Lung (tissue), 11 donors: ENCODE measurements at regions not wholly inside any gene's neighbourhood (a gene's known extent, or its start where the extent isn't known, plus 50 kb on each side); places are given as distances from the start of the nearest gene placed in this dataset.
A peak's percentile ranks its signal among the peaks of the same experiment; 100 is the strongest.

Source experiments
- ATAC-seq: fragments of 200-7000 bp; cut with Tn5 transposase; one replicate; pipeline ENCODE4 v1.9.1; 2020; ENCODE audit warnings: moderate number of reproducible peaks; ENCODE audit not compliant: insufficient read depth, low FRiP score
- DNase-seq, 3 donors: peaks; one replicate each; pipeline ENCODE4 v3.0.0-alpha.2; 2013 to 2017
- H3K27ac ChIP-seq, 2 donors: one replicate each; pipeline ENCODE4 v1.5.1; 2013; ENCODE audit warnings: mild to moderate bottlenecking in 2 of 2, moderate library complexity in 2 of 2, control low read depth in 1 of 2, inconsistent platforms in 1 of 2, low read depth in 1 of 2, low read length in 1 of 2
- H3K27me3 ChIP-seq, 3 donors: one replicate each; pipeline ENCODE4 v1.5.1; 2013; ENCODE audit warnings: low read length in 2 of 3; ENCODE audit not compliant: control insufficient read depth in 3 of 3, insufficient read depth in 3 of 3
- H3K36me3 ChIP-seq, 4 donors: one replicate each; pipeline ENCODE4 v1.5.1; 2013; ENCODE audit warnings: low read length in 4 of 4, mild to moderate bottlenecking in 1 of 4, moderate library complexity in 1 of 4; ENCODE audit not compliant: control insufficient read depth in 4 of 4, insufficient read depth in 4 of 4
- H3K4me1 ChIP-seq, 5 donors: one replicate each; pipeline ENCODE4 v1.5.1; 2013; ENCODE audit warnings: low read length in 5 of 5, mild to moderate bottlenecking in 2 of 5, moderate library complexity in 1 of 5; ENCODE audit not compliant: control insufficient read depth in 5 of 5, insufficient read depth in 5 of 5
- H3K4me3 ChIP-seq: one replicate; pipeline ENCODE4 v1.5.1; 2013; ENCODE audit warnings: mild to moderate bottlenecking, control low read depth, moderate library complexity
- H3K9ac ChIP-seq, 2 donors: one replicate each; pipeline ENCODE4 v1.5.1; 2013; ENCODE audit warnings: low read length in 2 of 2, control low read depth in 1 of 2; ENCODE audit not compliant: insufficient read depth in 1 of 2
- H3K9me3 ChIP-seq, 4 donors: one replicate each; pipeline ENCODE4 v1.5.1; 2013; ENCODE audit warnings: low read length in 3 of 4, mild to moderate bottlenecking in 1 of 4, moderate library complexity in 1 of 4; ENCODE audit not compliant: control insufficient read depth in 4 of 4, insufficient read depth in 3 of 4
- WGBS, 2 donors: extraction: QIAGEN DNeasy Blood & Tissue Kit; methylation state at CpG; one replicate each; pipeline ENCODE4 v1.1.7; 2013; 5-methylcytosine and 5-hydroxymethylcytosine counted together
- TF ChIP-seq, protein P1 (sequence below): IDR thresholded peaks from 2 replicates; pipeline ENCODE4 v1.5.1; 2012; ENCODE audit warnings: mild to moderate bottlenecking; ENCODE audit errors: control extremely low read depth, extremely low read depth
- donor health status: control.
- donor health status: control.
- donor health status: Bipolar disorder and iron deficiency.
- donor health status: healthy.
- donor health status: DM: yes; HTN: yes; CAD: no.

DNA sequence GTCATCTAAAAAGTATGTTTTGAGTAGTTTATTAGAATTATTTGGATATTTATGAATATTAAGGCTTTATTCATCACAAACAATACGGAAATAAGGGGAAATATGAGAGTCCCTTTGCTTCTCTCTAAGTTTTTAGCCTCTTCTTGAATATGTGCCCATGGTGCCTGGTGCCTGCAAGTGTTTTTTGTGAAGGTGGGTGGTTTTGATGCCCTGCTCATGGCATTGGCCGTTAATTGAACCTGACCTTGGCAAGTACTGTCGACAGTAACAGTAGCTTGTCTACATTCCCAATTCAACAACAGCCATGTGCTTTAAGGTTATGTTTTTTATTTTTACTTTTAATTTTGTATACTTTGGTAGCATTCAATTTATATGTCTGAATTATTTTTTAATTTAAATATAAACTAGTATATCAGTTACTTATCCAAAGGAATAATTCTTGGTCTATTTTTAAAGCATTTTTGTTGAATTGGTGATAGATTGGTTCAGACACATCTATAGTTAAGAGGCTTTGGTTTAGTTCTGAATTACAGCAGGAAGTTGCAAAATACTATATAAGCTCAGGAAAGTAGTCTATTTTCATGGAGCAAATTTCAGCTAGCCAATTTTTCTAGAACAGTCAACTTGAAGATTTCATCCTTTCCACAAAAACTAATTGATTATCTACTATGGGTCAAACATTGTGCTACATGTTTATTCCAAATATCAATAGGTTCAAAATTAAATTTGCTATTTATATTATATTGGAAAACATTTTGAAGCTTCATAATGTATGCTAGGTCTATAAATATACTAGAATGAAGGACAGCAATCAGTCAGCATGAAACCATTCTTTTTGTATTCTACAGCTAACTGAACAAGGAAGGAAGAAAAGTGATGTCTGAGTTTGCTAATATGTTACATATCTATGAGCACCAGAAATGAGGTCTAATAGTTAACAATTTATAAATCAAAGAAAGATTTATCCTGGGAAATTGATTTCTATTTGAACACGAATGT is 184.4 kb downstream of the MRPL39 start:
- Histone ChIP-seq H3K9ac (no peak overlapping the region), H3K4me1 (no peaks in the 10 kb centered on the region), H3K4me3 (no peak overlapping the region), H3K27me3 (no peaks in the 10 kb centered on the region), H3K27ac (no peak overlapping the region), H3K9me3 (no peaks in the 10 kb centered on the region), H3K36me3 (no peaks in the 10 kb centered on the region)
- ATAC-seq (no peak), DNase-seq (no peak)
- TF ChIP-seq, protein P1, sequence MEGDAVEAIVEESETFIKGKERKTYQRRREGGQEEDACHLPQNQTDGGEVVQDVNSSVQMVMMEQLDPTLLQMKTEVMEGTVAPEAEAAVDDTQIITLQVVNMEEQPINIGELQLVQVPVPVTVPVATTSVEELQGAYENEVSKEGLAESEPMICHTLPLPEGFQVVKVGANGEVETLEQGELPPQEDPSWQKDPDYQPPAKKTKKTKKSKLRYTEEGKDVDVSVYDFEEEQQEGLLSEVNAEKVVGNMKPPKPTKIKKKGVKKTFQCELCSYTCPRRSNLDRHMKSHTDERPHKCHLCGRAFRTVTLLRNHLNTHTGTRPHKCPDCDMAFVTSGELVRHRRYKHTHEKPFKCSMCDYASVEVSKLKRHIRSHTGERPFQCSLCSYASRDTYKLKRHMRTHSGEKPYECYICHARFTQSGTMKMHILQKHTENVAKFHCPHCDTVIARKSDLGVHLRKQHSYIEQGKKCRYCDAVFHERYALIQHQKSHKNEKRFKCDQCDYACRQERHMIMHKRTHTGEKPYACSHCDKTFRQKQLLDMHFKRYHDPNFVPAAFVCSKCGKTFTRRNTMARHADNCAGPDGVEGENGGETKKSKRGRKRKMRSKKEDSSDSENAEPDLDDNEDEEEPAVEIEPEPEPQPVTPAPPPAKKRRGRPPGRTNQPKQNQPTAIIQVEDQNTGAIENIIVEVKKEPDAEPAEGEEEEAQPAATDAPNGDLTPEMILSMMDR = no peak
- WGBS, 2 donors = 83 to 87% methylated on average over 4 of the region's 4 CpGs

DNA sequence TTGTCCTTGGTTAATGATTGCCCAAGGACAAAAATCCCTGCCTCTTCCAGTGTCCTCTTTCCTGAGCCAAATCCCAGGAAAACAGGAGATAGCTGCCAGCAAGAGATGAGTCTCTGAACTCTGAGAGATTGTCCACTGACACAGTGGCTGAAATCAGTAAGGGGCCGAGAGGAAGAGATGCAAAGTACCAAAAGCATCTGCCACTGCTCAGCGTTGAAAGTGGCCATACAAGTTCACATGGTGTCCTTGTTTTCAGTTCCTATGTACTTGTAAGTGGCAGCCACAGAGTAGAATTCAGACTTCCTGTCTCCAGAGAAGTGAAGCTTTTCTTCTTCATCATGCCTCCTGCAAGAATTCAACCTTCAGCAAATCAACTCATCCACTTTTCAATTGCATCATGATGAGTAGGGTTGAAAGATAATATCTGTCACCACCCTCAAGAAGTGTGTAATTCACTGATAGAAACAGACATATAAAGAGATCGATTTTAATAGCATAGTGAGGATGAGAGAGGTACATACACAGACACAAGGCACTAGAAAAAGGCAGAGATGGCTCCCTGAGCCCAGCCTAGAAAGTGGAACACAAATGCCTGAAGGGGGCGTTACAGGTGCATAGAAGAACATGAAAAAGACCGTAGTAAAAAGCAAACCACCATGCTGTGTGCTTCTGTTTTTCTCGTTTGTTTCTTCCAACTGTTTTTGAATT is 185.8 kb downstream of the MRPL39 start:
- Histone ChIP-seq H3K4me3 (no peak overlapping the region), H3K4me1 (no peaks in the 10 kb centered on the region), H3K9me3 (no peaks in the 10 kb centered on the region), H3K9ac (no peak overlapping the region), H3K27me3 (no peaks in the 10 kb centered on the region), H3K36me3 (no peaks in the 10 kb centered on the region), H3K27ac (no peak overlapping the region)
- ATAC-seq (no peak), DNase-seq (peak in 1 of 3 donors; percentile 7)
- WGBS, 2 donors = 23 to 28% methylated on average over 6 of the region's 6 CpGs
- TF ChIP-seq, protein P1 = peak; percentile 22

DNA sequence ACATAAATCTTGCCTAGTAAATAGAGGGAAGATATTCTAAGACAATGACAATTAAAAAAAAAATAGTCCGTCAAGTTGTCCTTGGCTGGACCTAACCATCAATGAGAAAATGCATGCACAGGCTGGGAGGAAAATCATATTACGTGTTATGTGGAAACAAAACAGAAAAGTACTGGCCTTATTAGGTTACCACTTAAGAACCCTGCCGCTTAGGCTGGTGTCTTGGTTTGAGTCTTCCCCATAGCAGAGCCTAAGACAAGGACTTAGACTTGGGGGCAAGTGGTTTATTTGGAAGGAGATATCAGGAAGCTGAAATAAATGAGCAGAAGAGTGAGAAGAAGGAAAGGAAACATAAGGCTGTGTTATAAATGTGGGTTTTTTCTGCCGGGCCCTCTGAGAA is 186.4 kb downstream of the MRPL39 start:
- H3K9ac ChIP-seq = no peak overlapping the region
- no peaks in the 10 kb centered on the region for H3K27me3 ChIP-seq
- WGBS, 2 donors = 82% methylated on average over 4 of the region's 4 CpGs
- H3K4me1 ChIP-seq = no peaks in the 10 kb centered on the region
- H3K4me3 ChIP-seq = no peak overlapping the region
- no peak overlapping the region for H3K27ac ChIP-seq
- DNase-seq = no peak
- H3K9me3 ChIP-seq = no peaks in the 10 kb centered on the region
- H3K36me3 ChIP-seq = no peaks in the 10 kb centered on the region
- TF ChIP-seq, protein P1 = no peak
- no peak for ATAC-seq
